ENCODE measurements at regions not wholly inside any gene's neighbourhood (a gene's known extent, or its start where the extent isn't known, plus 50 kb on each side); places are given as distances from the start of the nearest gene placed in this dataset.

DNA sequence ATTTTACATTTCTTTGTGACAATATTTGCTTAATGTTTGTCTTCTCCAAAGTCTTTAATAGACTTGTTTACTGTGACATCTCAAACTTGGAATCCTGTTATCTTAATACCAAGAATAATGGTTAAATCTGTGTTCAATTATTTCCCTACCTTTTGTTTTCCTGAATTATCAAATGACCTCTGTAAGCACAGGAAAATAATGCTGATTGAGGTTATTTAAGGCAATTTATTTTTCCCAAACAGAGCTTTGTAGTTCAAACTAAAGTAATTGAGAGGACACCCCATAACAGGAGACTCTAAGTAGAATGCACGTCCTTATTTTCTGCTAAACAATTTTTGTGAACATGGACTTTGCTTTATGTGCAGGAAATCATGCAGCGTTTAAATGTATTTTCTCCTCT, 195.0 kb downstream of the BTBD3 start:
- no peak for TF ChIP-seq EP300 (IDR thresholded peaks at IDR 0.05)
- TF ChIP-seq, protein P1, sequence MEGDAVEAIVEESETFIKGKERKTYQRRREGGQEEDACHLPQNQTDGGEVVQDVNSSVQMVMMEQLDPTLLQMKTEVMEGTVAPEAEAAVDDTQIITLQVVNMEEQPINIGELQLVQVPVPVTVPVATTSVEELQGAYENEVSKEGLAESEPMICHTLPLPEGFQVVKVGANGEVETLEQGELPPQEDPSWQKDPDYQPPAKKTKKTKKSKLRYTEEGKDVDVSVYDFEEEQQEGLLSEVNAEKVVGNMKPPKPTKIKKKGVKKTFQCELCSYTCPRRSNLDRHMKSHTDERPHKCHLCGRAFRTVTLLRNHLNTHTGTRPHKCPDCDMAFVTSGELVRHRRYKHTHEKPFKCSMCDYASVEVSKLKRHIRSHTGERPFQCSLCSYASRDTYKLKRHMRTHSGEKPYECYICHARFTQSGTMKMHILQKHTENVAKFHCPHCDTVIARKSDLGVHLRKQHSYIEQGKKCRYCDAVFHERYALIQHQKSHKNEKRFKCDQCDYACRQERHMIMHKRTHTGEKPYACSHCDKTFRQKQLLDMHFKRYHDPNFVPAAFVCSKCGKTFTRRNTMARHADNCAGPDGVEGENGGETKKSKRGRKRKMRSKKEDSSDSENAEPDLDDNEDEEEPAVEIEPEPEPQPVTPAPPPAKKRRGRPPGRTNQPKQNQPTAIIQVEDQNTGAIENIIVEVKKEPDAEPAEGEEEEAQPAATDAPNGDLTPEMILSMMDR (IDR thresholded peaks at IDR 0.05), result no peak
